ENCODE measurements at regions not wholly inside any gene's neighbourhood (a gene's known extent, or its start where the extent isn't known, plus 50 kb on each side); places are given as distances from the start of the nearest gene placed in this dataset.

GRCh38 chr14:42079911-42080310 lies 473.2 kb downstream of the LRFN5 start:
- TF ChIP-seq CTCF (IDR thresholded peaks at IDR 0.05): no peak
- TF ChIP-seq TCF7L2 (IDR thresholded peaks at IDR 0.05; ENCODE audit: low read depth, low read length): no peak
- no peak for TF ChIP-seq POLR2AphosphoS5 (IDR thresholded peaks at IDR 0.05; ENCODE audit: low read depth, low read length)

All from Panc1 (cell line).